Mucosa of rectum (tissue), 2 donors: ENCODE measurements at regions not wholly inside any gene's neighbourhood (a gene's known extent, or its start where the extent isn't known, plus 50 kb on each side); places are given as distances from the start of the nearest gene placed in this dataset.

Experiments used
- H3K27ac ChIP-seq, 2 donors: one replicate each; pipeline ENCODE4 v1.7.0; 2013; ENCODE audit warnings: inconsistent platforms in 2 of 2, low read depth in 2 of 2, low read length in 2 of 2
- H3K27me3 ChIP-seq, 2 donors: one replicate each; pipeline ENCODE4 v1.7.0; 2013; ENCODE audit warnings: low read length in 2 of 2; ENCODE audit not compliant: control insufficient read depth in 2 of 2, insufficient read depth in 2 of 2
- H3K36me3 ChIP-seq, 2 donors: one replicate each; pipeline ENCODE4 v1.7.0; 2013; ENCODE audit warnings: low read length in 2 of 2; ENCODE audit not compliant: control insufficient read depth in 2 of 2, insufficient read depth in 2 of 2
- H3K4me1 ChIP-seq, 2 donors: one replicate each; pipeline ENCODE4 v1.7.0; 2013; ENCODE audit warnings: low read length in 2 of 2, mild to moderate bottlenecking in 1 of 2; ENCODE audit not compliant: control insufficient read depth in 2 of 2, insufficient read depth in 2 of 2
- H3K4me3 ChIP-seq, 2 donors: one replicate each; pipeline ENCODE4 v1.7.0; 2013; ENCODE audit warnings: low read length in 2 of 2
- H3K9ac ChIP-seq, 2 donors: one replicate each; pipeline ENCODE4 v1.7.0; 2013; ENCODE audit warnings: low read length in 2 of 2, low read depth in 1 of 2, mild to moderate bottlenecking in 1 of 2
- H3K9me3 ChIP-seq, 2 donors: one replicate each; pipeline ENCODE4 v1.7.0; 2013; ENCODE audit warnings: low read length in 2 of 2; ENCODE audit not compliant: control insufficient read depth in 2 of 2
- donor health status: healthy.
- donor health status: Normal muscosa, but diverticular disease.

DNA sequence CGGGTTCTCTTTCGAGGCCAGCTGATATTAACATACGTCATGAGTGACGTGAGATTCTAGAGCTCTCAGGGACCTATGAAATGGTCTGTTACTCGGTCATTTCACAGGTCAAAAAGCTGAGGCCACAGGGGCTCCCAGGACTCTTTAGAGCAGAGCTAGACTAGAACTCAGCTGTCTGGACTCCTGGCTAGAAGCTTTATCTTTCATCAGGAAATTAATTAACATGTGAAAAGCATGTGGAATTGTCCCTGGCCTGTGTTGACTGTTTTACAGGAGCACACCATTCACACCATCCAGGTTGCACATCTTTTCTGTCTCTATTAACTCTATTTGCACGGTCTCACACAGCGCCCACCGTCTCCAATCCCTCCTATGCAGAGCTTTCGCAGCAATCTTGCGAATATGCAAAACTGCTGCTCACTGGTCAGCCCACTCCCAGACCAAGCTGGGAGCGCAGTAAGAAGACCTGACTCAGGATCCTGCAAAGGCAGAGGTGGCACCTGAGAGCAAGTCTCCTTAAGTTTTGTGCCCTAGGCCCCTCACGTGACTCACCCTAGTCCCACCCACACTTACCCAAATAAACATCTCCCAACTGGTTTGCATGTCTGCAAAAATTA is 522.5 kb downstream of the CD83 start:
- H3K4me3 ChIP-seq, result no peak overlapping the region

DNA sequence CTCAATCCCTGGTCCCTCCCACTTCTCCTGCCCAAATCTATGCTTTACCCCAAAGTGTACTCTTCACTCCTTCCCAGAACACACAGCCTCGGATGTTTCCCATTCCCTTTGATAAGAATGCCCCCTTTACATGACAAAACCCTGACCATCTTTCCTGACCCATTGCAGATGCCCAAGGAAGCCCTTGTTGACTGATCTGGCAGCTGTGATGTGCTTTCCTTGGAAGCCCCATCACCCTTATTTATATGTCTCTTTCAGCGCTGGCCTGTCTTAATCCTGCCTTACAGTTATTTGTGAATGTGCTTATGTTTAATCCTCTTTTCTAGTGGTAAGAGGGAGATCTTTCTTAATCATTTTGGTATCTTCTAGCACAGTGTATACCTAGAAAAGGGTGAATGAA is 523.1 kb downstream of the CD83 start:
- no peak overlapping the region for H3K4me3 ChIP-seq
- H3K4me1 ChIP-seq, result peaks cover 0 to 6% of the 10 kb centered on the region in 2 donors
- H3K36me3 ChIP-seq, result no peaks in the 10 kb centered on the region
- no peak overlapping the region for H3K9ac ChIP-seq
- H3K27ac ChIP-seq, result no peak overlapping the region
- no peaks in the 10 kb centered on the region for H3K27me3 ChIP-seq
- no peaks in the 10 kb centered on the region for H3K9me3 ChIP-seq

More for the DNA sequence above, 522.5 kb downstream of the CD83 start:
- Histone ChIP-seq H3K9ac (no peak overlapping the region), H3K9me3 (no peaks in the 10 kb centered on the region), H3K27me3 (no peaks in the 10 kb centered on the region), H3K4me1 (peaks cover 0 to 6% of the 10 kb centered on the region in 2 donors), H3K27ac (no peak overlapping the region), H3K36me3 (no peaks in the 10 kb centered on the region)

DNA sequence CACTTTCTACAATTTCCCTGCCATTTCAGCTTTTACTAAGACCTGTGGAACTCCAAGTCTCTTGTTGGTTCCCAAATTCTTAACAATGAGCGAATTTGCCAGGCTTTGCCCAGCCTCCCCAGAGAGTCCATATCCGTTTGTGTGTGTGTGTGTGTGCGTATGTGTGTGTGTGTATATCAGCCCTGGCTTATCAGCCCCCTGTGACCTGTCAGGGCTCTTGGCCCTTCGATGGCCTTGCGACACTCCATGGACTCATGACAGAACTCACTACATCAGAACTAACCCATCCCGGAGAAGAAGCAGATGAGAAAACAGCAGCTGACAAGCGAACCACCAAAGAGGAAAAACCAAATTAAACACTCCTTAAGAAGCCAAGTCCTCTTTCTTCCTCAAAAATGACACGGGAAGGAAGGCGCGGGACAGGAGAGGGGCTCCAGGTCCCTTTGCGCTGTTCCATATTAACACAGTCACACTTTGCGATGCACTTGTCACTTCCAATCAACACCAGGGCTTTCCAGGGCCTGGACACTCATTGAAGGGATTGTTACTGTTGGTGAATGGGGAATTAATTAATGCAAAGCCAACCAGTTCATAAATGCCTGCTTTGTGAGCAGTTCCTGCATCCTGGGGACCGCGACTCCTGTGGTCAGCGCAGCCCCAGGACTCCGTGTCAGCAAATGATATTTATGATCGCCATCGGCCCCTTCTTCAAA is 524.0 kb downstream of the CD83 start:
- Histone ChIP-seq H3K4me3 (no peak overlapping the region), H3K4me1 (peaks cover 0 to 6% of the 10 kb centered on the region in 2 donors), H3K36me3 (no peaks in the 10 kb centered on the region), H3K27me3 (no peaks in the 10 kb centered on the region), H3K27ac (no peak overlapping the region), H3K9me3 (no peaks in the 10 kb centered on the region), H3K9ac (no peak overlapping the region)

DNA sequence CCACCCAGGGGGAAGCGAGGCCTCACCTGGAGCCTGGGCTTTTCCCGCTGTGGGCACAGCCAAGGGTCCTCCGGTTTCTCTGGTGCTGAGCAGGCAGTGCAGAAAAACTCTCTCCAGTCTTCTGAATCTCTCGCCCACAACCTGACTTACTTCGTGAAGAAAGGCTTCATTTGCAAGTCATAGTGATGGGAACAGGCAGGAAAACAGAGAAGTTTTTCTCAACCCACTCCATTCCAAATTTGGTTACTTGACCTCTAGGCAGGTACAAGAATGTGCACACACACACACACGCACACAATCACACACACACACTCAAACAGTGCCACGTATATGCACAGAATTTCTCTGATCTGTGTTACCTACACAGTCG is 524.5 kb downstream of the CD83 start:
- Histone ChIP-seq H3K4me1 (peaks cover 0 to 6% of the 10 kb centered on the region in 2 donors), H3K27ac (no peak overlapping the region), H3K9me3 (no peaks in the 10 kb centered on the region), H3K27me3 (no peaks in the 10 kb centered on the region), H3K36me3 (no peaks in the 10 kb centered on the region), H3K4me3 (no peak overlapping the region), H3K9ac (no peak overlapping the region)

DNA sequence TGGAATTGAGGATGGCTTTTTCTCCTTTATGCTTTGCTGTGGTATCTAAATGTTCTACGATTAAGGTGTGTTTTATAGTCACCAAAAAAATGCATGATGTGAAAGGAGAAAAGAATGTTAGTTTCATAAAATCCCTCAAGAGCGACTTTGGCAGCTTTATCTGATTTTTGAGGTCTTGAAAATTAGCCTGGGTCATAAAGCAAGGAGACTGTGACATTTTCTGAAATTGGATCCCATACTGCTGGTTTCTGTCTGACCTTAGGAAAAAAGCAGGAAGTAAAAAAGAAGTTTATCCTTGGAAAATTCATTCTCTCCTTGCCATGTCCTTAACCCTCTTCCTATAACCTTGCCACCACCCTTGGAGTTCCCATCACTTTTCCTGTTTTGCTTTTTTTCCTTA is 525.3 kb downstream of the CD83 start:
- no peak overlapping the region for H3K9ac ChIP-seq
- no peak overlapping the region for H3K27ac ChIP-seq
- H3K4me1 ChIP-seq, result peaks cover 0 to 6% of the 10 kb centered on the region in 2 donors
- H3K27me3 ChIP-seq, result no peaks in the 10 kb centered on the region
- no peak overlapping the region for H3K4me3 ChIP-seq
- H3K36me3 ChIP-seq, result no peaks in the 10 kb centered on the region
- H3K9me3 ChIP-seq, result no peaks in the 10 kb centered on the region

DNA sequence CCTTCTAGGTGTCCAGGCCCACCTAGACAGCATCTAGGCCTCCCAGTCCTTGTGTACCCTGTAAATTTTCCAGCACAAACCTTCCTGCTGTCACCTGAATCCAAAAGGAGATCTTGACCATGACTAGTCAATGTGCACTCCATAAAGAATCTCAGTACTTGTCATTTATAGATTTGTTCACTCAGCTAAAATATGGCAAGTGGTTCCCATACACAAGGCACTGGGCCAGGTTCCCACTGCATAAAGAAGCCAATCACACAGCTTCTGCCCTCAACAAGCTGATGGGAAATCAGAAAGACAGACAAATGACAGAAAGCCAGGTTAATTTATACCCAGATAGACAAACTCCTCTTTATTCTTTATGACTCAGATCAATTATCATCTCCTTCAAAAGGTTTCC is 526.8 kb downstream of the CD83 start:
- no peaks in the 10 kb centered on the region for H3K27me3 ChIP-seq
- H3K9ac ChIP-seq, result no peak overlapping the region
- H3K4me1 ChIP-seq, result no peaks in the 10 kb centered on the region
- no peak overlapping the region for H3K4me3 ChIP-seq
- H3K36me3 ChIP-seq, result no peaks in the 10 kb centered on the region
- H3K9me3 ChIP-seq, result no peaks in the 10 kb centered on the region
- no peak overlapping the region for H3K27ac ChIP-seq

DNA sequence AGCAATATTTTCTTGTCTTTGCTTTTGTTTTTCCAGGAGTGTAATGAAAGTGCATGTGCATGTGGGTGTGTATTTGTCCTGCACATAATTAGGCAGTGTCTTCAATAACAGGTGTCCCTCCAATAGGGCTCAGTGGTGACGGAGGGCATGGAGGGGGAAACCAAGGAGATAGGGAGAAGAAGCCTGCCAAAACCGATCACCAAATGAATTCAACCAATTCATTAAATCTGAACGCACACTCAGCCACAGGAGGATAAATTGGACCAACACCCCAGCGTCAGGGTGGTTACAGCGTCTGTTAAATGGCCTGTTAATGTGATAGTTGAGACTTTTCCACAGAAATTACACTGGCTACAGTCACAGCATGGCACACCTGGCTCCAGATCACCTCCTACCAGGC is 527.6 kb downstream of the CD83 start:
- Histone ChIP-seq H3K27ac (no peak overlapping the region), H3K9me3 (no peaks in the 10 kb centered on the region), H3K9ac (no peak overlapping the region), H3K36me3 (no peaks in the 10 kb centered on the region), H3K4me3 (no peak overlapping the region), H3K27me3 (no peaks in the 10 kb centered on the region), H3K4me1 (no peaks in the 10 kb centered on the region)

DNA sequence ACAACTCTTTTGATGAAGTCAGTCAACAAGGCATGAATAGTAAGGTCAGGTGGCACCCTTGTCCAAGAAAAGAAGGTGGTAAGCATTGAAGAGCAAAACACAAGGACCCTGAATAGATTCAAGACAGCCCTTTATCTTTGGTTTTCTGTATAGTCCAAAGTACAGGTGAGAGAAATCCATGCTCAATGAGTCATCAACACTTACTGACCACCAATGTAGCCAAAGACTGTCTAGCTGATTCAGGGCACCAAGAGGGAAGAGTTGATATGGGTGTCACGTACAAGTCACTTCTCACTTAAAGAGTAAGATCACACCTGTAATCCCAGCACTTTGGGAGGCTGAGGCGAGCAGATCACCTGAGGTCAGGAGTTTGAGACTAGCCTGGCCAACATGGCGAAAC is 528.3 kb downstream of the CD83 start:
- H3K27me3 ChIP-seq, result no peaks in the 10 kb centered on the region
- H3K27ac ChIP-seq, result no peak overlapping the region
- no peaks in the 10 kb centered on the region for H3K36me3 ChIP-seq
- no peaks in the 10 kb centered on the region for H3K9me3 ChIP-seq
- H3K9ac ChIP-seq, result no peak overlapping the region
- no peaks in the 10 kb centered on the region for H3K4me1 ChIP-seq
- H3K4me3 ChIP-seq, result no peak overlapping the region

DNA sequence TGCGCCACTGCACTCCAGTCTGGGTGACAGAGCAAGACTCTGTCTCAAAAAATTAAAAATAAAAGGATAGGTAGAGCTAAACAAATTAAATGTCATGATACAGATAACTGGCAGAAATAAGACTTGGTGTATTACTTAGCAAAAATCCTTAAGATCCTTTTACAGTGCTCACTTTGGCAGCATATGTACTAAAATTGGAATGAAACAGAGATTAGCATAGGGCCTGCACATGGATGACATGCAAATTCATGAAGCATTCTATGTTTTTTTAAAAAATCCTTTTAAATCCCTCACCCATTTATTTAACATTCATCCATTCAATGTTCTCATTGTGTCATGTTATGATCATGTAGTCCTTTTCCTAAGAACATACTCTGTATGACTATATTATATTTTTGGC is 528.8 kb downstream of the CD83 start:
- H3K9me3 ChIP-seq, result no peaks in the 10 kb centered on the region
- H3K9ac ChIP-seq, result no peak overlapping the region
- H3K27ac ChIP-seq, result no peak overlapping the region
- H3K4me1 ChIP-seq, result no peaks in the 10 kb centered on the region
- H3K36me3 ChIP-seq, result no peaks in the 10 kb centered on the region
- no peak overlapping the region for H3K4me3 ChIP-seq
- no peaks in the 10 kb centered on the region for H3K27me3 ChIP-seq

DNA sequence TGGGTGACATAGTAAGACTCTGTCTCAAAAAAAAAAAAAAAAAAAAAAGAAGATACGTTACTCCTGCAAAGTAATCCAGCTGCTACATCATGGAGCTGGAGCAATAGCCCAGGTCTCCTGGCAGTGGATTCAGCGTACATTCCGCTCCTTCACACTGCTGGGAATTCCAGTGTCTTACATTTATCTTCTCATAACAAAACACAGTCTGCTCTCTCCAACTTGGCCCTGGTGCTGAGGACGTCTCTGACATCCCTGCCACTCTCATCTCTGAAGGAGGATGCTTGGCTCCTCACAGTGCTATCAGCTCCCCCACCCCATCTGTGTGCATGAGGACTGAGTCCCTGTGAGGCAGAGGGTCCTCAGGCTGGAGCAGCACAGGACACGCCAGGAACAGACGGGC is 529.8 kb downstream of the CD83 start:
- Histone ChIP-seq H3K27me3 (no peaks in the 10 kb centered on the region), H3K9ac (no peak overlapping the region), H3K27ac (no peak overlapping the region), H3K9me3 (no peaks in the 10 kb centered on the region), H3K4me3 (no peak overlapping the region), H3K36me3 (no peaks in the 10 kb centered on the region), H3K4me1 (no peaks in the 10 kb centered on the region)
